HS-5 (cell line): ENCODE measurements at regions not wholly inside any gene's neighbourhood (a gene's known extent, or its start where the extent isn't known, plus 50 kb on each side); places are given as distances from the start of the nearest gene placed in this dataset.

Source experiments
- DNase-seq: peaks from one replicate; pipeline ENCODE4 v3.0.0-alpha.2; 2012; ENCODE audit warnings: low read depth

- no peak for DNase-seq
Observed at GRCh38 chr20:52779125-52779524, 193.0 kb upstream of the TSHZ2 start.

- no peak for DNase-seq
Observed at GRCh38 chr20:52777171-52777570, 195.0 kb upstream of the TSHZ2 start.

- no peak for DNase-seq
Observed at GRCh38 chr20:52775786-52776185, 196.4 kb upstream of the TSHZ2 start.

- no peak for DNase-seq
Observed at GRCh38 chr20:52768694-52769093, 203.5 kb upstream of the TSHZ2 start.

GRCh38 chr20:52766645-52767435 lies 205.3 kb upstream of the TSHZ2 start:
- no peak for DNase-seq

DNA sequence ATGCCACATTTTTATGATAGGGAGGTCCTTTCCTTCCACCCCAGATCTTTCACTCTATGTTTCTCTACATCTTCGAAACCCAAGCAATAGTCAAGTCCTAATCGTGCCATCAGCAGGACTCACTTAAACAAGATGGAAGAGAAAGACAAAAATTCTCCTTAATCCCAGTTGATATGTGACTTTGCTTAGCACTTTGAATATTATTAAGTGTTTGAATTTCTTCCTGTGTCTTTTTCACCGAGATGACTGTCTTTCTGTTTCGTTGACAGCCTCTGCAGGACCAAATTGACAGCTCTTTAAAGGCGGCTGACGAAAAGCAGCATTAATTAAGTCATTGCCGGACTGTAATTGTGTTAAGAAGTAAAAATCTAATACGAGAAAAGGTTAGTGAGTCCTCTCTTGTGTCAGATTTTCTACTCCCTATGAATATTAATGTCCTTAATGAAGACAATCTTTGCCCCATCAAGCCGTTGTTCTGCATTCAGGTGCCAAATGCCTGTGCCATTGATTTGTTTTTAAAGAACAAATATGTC lies 208.8 kb upstream of the TSHZ2 start:
- DNase-seq = no peak

- no peak for DNase-seq
Observed at GRCh38 chr20:52761867-52762266, 210.3 kb upstream of the TSHZ2 start.

- DNase-seq = no peak
Observed at GRCh38 chr20:52760791-52761190, 211.4 kb upstream of the TSHZ2 start.

DNA sequence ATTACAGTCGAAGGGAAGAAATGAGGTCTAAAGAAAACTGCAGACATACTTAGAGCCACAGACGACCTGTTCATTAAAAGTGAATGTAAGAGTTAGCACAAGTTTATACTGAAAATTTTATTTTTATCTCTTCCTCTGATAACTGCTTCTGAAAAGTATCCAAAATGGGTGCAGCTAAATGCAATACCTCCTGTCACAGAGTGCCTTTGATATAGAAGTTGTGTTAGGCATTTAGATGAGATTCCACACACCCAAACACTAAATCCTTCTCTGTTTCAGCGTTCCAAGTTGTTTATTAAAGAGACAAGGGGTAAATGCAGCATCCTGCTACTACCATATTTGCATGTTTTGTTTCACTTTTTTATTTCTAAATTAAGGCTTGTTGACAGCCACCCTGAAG lies 214.7 kb upstream of the TSHZ2 start:
- DNase-seq = no peak

DNA sequence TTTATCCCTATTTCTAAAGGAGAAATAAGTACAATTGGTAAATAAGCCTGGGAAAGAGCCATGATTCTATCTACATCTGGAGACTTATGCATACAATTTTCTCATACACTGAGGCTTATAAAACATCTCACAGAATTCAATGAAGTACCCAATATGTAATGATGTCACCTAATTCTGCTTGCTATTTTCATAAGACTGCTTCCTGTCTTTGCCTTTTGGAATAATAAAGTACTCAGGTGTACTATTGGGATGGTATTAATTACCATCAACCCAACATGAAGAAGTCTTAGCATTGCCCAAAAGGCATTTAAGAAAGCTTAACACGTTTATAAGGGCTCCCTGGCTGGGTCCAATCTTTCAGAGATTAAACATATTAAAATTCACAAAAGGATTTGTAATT lies 216.4 kb upstream of the TSHZ2 start:
- DNase-seq = no peak

- DNase-seq = no peak
Observed at GRCh38 chr20:52754366-52754765, 217.8 kb upstream of the TSHZ2 start.

- no peak for DNase-seq
Observed at GRCh38 chr20:52752023-52752422, 220.1 kb upstream of the TSHZ2 start.

GRCh38 chr20:52751571-52751970 lies 220.6 kb upstream of the TSHZ2 start:
- no peak for DNase-seq

- no peak for DNase-seq
Observed at GRCh38 chr20:52749938-52750337, 222.2 kb upstream of the TSHZ2 start.

DNA sequence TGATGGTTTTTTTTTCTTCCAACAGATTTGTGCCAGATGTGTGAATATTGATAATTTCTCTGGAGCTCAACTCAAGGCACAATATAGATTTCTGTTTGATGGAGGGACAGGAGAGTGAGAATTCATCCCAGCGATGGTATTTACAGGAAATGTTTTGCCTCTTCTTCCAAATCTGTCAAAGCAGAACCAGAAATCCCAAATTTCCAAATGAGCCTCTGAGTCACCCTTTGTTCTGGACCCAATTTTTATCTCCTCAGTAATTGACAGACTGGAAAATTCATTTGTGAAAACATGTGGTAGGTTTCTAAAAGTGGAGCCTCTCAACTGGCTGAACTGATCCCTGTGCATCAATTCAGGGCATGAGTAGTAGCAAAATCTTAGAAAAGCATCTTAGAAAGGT lies 223.2 kb upstream of the TSHZ2 start:
- DNase-seq = no peak

GRCh38 chr20:52748285-52748932 lies 223.7 kb upstream of the TSHZ2 start:
- DNase-seq = no peak

DNA sequence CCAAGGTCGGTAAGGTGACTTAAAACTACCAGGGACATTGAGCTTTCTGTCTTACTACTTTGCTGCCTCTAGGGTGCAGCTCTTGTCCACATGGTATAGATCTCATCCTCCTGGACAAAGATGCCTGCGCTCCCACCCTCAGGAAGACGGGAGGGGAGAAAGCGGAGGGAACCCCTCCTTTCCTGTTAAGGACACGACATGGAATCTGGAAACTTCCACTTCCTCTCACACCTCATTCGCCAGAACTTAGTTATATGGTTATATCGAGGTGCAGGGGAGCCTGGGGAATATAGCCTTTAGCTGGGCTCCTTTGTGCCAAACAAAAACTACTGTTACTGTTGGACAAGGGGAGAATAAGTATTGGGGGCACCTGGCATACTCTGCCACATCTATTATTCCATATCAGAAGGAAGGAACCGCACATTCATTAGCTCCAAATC lies 224.3 kb upstream of the TSHZ2 start:
- no peak for DNase-seq

- DNase-seq = no peak
Observed at GRCh38 chr20:52746770-52747169, 225.4 kb upstream of the TSHZ2 start.

DNA sequence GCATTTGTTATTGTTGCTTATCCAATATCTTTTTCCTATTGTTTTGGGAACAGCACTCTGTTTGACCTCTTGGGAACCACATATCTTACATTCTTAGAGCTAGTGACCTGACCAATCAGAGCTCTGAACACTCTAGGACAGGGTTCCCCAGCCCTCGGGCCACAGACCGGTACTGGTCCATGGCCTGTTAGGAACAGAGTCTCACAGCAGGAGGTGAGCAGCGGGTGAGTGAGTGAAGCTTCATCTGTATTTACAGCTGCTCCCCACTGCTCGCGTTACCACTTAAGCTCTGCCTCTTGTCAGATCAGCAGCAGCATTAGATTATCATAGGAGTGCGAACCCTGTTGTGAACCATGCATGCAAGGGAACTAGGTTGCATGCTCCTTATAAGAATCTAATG lies 226.0 kb upstream of the TSHZ2 start:
- no peak for DNase-seq

GRCh38 chr20:52744441-52744840 lies 227.7 kb upstream of the TSHZ2 start:
- no peak for DNase-seq

- DNase-seq = no peak
Observed at GRCh38 chr20:52738081-52738480, 234.1 kb upstream of the TSHZ2 start.

GRCh38 chr20:52736507-52736906 lies 235.7 kb upstream of the TSHZ2 start:
- no peak for DNase-seq

- no peak for DNase-seq
Observed at GRCh38 chr20:52731093-52731492, 241.1 kb upstream of the TSHZ2 start.
